Upper lobe of left lung (tissue), 6 donors: ENCODE measurements at regions not wholly inside any gene's neighbourhood (a gene's known extent, or its start where the extent isn't known, plus 50 kb on each side); places are given as distances from the start of the nearest gene placed in this dataset.

Experiments used
- ATAC-seq, 2 donors: fragments of 200-7000 bp; cut with Tn5 transposase; one replicate each; pipeline ENCODE4 v1.9.1; 2022; ENCODE audit warnings: mild to moderate bottlenecking in 2 of 2, moderate library complexity in 2 of 2; ENCODE audit not compliant: low FRiP score in 2 of 2
- DNase-seq, 2 donors: peaks; one replicate each; pipeline ENCODE4 v3.0.0-alpha.2; 2019 to 2020
- H3K27ac ChIP-seq, 4 donors: fragments of 200-600 bp; sonication (generic); one replicate each; pipeline ENCODE4 v1.5.1; 2016 to 2019
- H3K27me3 ChIP-seq, 4 donors: fragments of 200-600 bp; sonication (generic); one replicate each; pipeline ENCODE4 v1.5.1; 2017 to 2019
- H3K36me3 ChIP-seq, 4 donors: fragments of 200-600 bp; sonication (generic); one replicate each; pipeline ENCODE4 v1.5.1; 2016 to 2019
- H3K4me1 ChIP-seq, 4 donors: fragments of 200-600 bp; sonication (generic); one replicate each; pipeline ENCODE4 v1.5.1; 2018 to 2019
- H3K4me3 ChIP-seq, 4 donors: fragments of 200-600 bp; sonication (generic); one replicate each; pipeline ENCODE4 v1.5.1; 2017 to 2019; ENCODE audit warnings: mild to moderate bottlenecking in 2 of 4, moderate library complexity in 1 of 4
- H3K9me3 ChIP-seq, 4 donors: fragments of 200-600 bp; sonication (generic); one replicate each; pipeline ENCODE4 v1.5.1; 2018 to 2019
- CTCF ChIP-seq, 6 experiments: fragments of 450-650 bp in 4 of 6; fragments of 200-600 bp in 2 of 6; sonication (generic) in 2 of 6; IDR thresholded peaks; one replicate each; pipeline ENCODE4 v1.5.1; 2016 to 2019; ENCODE audit warnings: antibody characterized with exemption in 6 of 6
- EP300 ChIP-seq, 4 donors: sonication (generic); formaldehyde crosslinking; IDR thresholded peaks; one replicate each; pipeline ENCODE4 v1.5.1; 2017; ENCODE audit warnings: antibody characterized with exemption in 4 of 4, control low read depth in 2 of 4
- POLR2A ChIP-seq, 4 donors: fragments of 450-650 bp; IDR thresholded peaks; one replicate each; pipeline ENCODE4 v1.5.1; 2016 to 2017; ENCODE audit warnings: antibody characterized with exemption in 4 of 4, mild to moderate bottlenecking in 2 of 4
- POLR2AphosphoS5 ChIP-seq, 2 donors: sonication (generic); formaldehyde crosslinking; IDR thresholded peaks; one replicate each; pipeline ENCODE4 v1.5.1; 2017; ENCODE audit warnings: antibody characterized with exemption in 2 of 2
- WGBS, 2 donors: methylation state at CpG; one replicate each; pipeline ENCODE4 v1.1.5; 2017 to 2018; 5-methylcytosine and 5-hydroxymethylcytosine counted together
- donor health status: DM: no; HTN: no; CAD: no; lungs with moderate emphysema.
- donor health status: DM: no; HTN: yes; CAD: no; lungs with severe emphysema.

DNA sequence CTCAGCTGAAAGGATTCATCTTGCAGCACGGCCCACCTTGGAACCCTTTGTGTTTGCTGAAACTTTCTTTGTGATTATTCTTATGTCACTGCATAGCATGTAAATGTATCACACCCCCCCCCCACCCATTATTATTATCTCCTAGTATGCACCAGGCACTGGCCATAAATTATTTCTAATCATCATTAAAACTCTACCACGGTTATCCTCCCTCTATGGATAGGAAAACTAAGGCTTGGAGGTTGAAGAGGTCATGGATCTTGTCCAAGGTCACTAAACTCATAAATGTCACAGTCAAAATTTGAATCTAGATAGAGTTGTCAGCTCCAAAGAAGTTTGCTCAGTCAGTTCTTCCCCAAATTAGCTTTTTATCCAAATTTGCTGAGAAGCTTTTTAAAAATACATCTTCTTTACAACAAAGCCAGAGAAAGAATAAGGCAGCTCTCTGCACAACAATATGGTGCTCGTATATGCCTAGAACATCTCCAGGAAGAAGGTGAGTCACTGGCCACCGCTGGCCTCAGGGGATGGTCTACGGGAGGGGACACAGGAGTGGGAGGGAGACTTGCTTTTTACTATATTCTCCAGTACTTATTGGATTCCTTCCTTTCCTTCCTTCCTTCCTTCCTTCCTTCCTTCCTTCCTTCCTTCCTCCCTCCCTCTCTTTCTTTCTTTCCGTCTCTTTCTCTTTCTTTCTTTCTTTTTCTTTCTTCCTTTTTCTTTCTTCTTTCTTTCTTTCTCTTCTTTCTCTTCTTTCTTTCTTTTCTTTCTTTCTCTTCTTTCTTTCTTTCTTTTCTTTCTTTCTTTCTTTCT, 134.5 kb downstream of the VEGFA start:
- ATAC-seq (no peak), DNase-seq (no peak)
- TF ChIP-seq POLR2AphosphoS5 (IDR thresholded peaks at IDR 0.05), result no peak
- TF ChIP-seq POLR2A (IDR thresholded peaks at IDR 0.05), result no peak
- TF ChIP-seq EP300 (IDR thresholded peaks at IDR 0.05), result no peak
- TF ChIP-seq CTCF (IDR thresholded peaks at IDR 0.05), result no peak
- Histone ChIP-seq H3K4me1 (no peaks in the 10 kb centered on the region), H3K4me3 (no peak overlapping the region), H3K9me3 (no peaks in the 10 kb centered on the region), H3K27me3 (no peaks in the 10 kb centered on the region), H3K36me3 (no peaks in the 10 kb centered on the region), H3K27ac (no peak overlapping the region)
- 83% methylated on average over 6 of the region's 6 CpGs for WGBS, 2 donors

GRCh38 chr6:43903739-43904290, 133.8 kb downstream of the VEGFA start:
- DNase-seq, result no peak
- H3K4me1 ChIP-seq, result no peaks in the 10 kb centered on the region
- no peak overlapping the region for H3K4me3 ChIP-seq
- no peaks in the 10 kb centered on the region for H3K36me3 ChIP-seq
- no peak for ATAC-seq
- TF ChIP-seq POLR2AphosphoS5 (IDR thresholded peaks at IDR 0.05) (no peak), POLR2A (IDR thresholded peaks at IDR 0.05) (no peak), CTCF (IDR thresholded peaks at IDR 0.05) (no peak)
- H3K9me3 ChIP-seq, result no peaks in the 10 kb centered on the region
- H3K27me3 ChIP-seq, result no peaks in the 10 kb centered on the region
- WGBS, 2 donors, result 89 to 94% methylated on average over 5 to 7 of the region's 7 CpGs
- H3K27ac ChIP-seq, result no peak overlapping the region

GRCh38 chr6:43901733-43902230, 131.8 kb downstream of the VEGFA start:
- Histone ChIP-seq H3K27me3 (no peaks in the 10 kb centered on the region), H3K4me1 (no peaks in the 10 kb centered on the region), H3K4me3 (no peak overlapping the region), H3K9me3 (no peaks in the 10 kb centered on the region), H3K27ac (no peak overlapping the region), H3K36me3 (no peaks in the 10 kb centered on the region)
- ATAC-seq, result no peak
- 59 to 83% methylated on average over 4 of the region's 4 CpGs for WGBS, 2 donors
- no peak for TF ChIP-seq POLR2AphosphoS5 (IDR thresholded peaks at IDR 0.05)
- no peak for TF ChIP-seq POLR2A (IDR thresholded peaks at IDR 0.05)
- no peak for TF ChIP-seq CTCF (IDR thresholded peaks at IDR 0.05)
- TF ChIP-seq EP300 (IDR thresholded peaks at IDR 0.05), result no peak
- DNase-seq, result no peak

GRCh38 chr6:43900916-43901732, 131.1 kb downstream of the VEGFA start:
- no peaks in the 10 kb centered on the region for H3K27me3 ChIP-seq
- no peak overlapping the region for H3K27ac ChIP-seq
- H3K36me3 ChIP-seq, result no peaks in the 10 kb centered on the region
- DNase-seq (no peak), ATAC-seq (no peak)
- no peak overlapping the region for H3K4me3 ChIP-seq
- H3K9me3 ChIP-seq, result no peaks in the 10 kb centered on the region
- H3K4me1 ChIP-seq, result no peaks in the 10 kb centered on the region
- 81 to 92% methylated on average over 13 of the region's 13 CpGs for WGBS, 2 donors
- TF ChIP-seq CTCF (IDR thresholded peaks at IDR 0.05) (no peak), POLR2A (IDR thresholded peaks at IDR 0.05) (no peak), POLR2AphosphoS5 (IDR thresholded peaks at IDR 0.05) (no peak), EP300 (IDR thresholded peaks at IDR 0.05) (no peak)
